HCT116 (cell line): ENCODE measurements at regions not wholly inside any gene's neighbourhood (a gene's known extent, or its start where the extent isn't known, plus 50 kb on each side); places are given as distances from the start of the nearest gene placed in this dataset.

Source experiments
- ATF3 ChIP-seq: IDR thresholded peaks from 2 replicates; pipeline ENCODE4 v1.6.1; 2012
- CTCF ChIP-seq, 3 experiments: fragments of 200-600 bp in 1 of 3; sonication (generic) in 1 of 3; IDR thresholded peaks in 2 of 3; conservative IDR thresholded peaks in 1 of 3; 2 replicates each; pipeline ENCODE4 v1.5.1; 2012 to 2017; ENCODE audit warnings: low read depth in 2 of 3, low read length in 2 of 3, antibody characterized with exemption in 1 of 3, borderline replicate concordance in 1 of 3, control low read depth in 1 of 3, mild to moderate bottlenecking in 1 of 3, mixed read lengths in 1 of 3, mixed run types in 1 of 3, moderate library complexity in 1 of 3; ENCODE audit not compliant: insufficient read depth in 1 of 3
- EZH2phosphoT487 ChIP-seq: fragments of 200-600 bp; IDR thresholded peaks from 2 replicates; pipeline ENCODE4 v1.6.1; 2018; ENCODE audit warnings: antibody characterized with exemption, borderline replicate concordance
- JUND ChIP-seq: IDR thresholded peaks from 2 replicates; pipeline ENCODE4 v1.6.1; 2012
- RAD21 ChIP-seq: IDR thresholded peaks from 2 replicates; pipeline ENCODE4 v1.6.1; 2012; ENCODE audit warnings: low read depth, mild to moderate bottlenecking
- REST ChIP-seq: IDR thresholded peaks from 2 replicates; pipeline ENCODE4 v1.6.1; 2012; ENCODE audit warnings: low read depth
- ZNF274 ChIP-seq: fragments of 200-500 bp; sonication (Bioruptor generic); IDR thresholded peaks from 2 replicates; pipeline ENCODE4 v1.6.1; 2014; ENCODE audit warnings: mild to moderate bottlenecking, low read depth, low read length, inconsistent platforms

- no peak for TF ChIP-seq CTCF (IDR thresholded peaks at IDR 0.05 in 2 of 3, conservative IDR thresholded peaks at IDR 0.05 in 1 of 3; ENCODE audit: borderline replicate concordance in 1 of 3, insufficient read depth in 1 of 3, low read depth in 2 of 3, low read length in 2 of 3)
- no peak for TF ChIP-seq REST
- no peak for TF ChIP-seq ATF3
- no peak for TF ChIP-seq EZH2phosphoT487
- no peak for TF ChIP-seq JUND
- no peak for TF ChIP-seq ZNF274
- no peak for TF ChIP-seq RAD21
These were observed 658.5 kb upstream of the ADGRL2 start for GRCh38 chr1:81142099-81142826.
